ENCODE measurements at regions not wholly inside any gene's neighbourhood (a gene's known extent, or its start where the extent isn't known, plus 50 kb on each side); places are given as distances from the start of the nearest gene placed in this dataset.

DNA sequence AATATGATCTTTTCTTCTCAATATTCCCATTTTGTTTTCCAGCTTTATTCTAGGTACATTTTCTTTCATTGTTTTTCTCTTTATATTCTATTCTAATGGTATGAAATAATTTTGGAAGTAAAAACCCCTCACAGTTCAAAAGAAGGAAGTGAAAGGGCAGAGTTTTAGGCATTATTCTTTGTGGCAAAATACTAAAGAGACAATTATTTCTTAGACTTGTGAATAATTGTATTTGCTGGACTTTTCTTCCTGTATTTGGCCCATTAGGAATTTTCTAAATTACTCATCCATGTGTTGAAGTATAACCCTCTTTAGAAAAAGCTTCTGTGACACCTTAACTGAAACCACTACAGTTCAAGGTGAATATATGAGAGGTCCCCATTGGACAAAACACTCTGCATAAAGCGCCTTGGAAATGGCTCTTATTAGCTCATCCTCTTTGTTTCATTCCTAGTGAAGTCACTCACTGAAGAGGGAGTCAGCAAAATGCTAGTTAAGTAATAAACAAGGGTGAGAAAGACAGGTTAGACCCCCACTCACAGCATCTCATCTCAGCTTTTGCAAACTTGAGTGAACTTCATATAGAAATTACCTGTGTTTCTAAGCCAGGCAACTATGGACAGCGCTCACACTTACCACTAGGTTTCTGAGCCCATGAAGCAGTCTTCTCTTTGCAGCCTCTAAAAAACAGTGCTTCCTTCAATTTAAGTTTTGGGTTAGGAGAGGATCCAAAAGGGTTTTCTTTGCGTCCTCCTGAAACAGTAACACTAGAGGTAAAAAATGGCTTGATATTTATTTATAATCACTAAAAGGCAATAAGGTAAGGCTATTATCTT lies 327.5 kb downstream of the ARPP21 start:
- TF ChIP-seq TAF1 (IDR thresholded peaks at IDR 0.05; ENCODE audit: borderline replicate concordance, low read depth, low read length) (no peak), POLR2AphosphoS5 (IDR thresholded peaks at IDR 0.05; ENCODE audit: low read depth, low read length) (no peak)
